GM21423 (cell line): ENCODE measurements at regions not wholly inside any gene's neighbourhood (a gene's known extent, or its start where the extent isn't known, plus 50 kb on each side); places are given as distances from the start of the nearest gene placed in this dataset.

ENCODE experiments used
- ATAC-seq: cut with Tn5 transposase; IDR thresholded peaks from one replicate; pipeline ENCODE4 v1.9.1; 2021; ENCODE audit warnings: mild to moderate bottlenecking, moderate library complexity; ENCODE audit not compliant: unreplicated experiment

- ATAC-seq: no peak
Observed at GRCh38 chr15:70271422-70272088, 173.8 kb upstream of the TLE3 start.

DNA sequence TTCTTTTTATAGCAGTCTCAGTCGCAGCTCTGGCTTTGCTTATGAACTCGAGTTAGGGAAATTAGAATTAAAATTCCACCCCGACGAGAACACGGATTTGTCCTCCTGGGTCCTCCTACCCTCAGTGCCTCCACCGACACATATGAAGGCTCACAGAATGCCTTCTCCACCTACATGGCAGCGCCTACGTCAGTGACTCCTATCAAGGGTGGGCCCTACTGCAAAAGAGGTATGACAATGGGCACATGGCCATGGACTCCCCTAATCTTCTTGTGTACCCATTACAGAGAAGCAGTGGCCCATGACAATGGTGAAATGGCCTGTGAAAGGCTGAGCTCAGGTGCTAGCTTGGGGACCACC is 173.0 kb upstream of the TLE3 start:
- ATAC-seq: no peak

- no peak for ATAC-seq
Observed at GRCh38 chr15:70269991-70270751, 172.5 kb upstream of the TLE3 start.

DNA sequence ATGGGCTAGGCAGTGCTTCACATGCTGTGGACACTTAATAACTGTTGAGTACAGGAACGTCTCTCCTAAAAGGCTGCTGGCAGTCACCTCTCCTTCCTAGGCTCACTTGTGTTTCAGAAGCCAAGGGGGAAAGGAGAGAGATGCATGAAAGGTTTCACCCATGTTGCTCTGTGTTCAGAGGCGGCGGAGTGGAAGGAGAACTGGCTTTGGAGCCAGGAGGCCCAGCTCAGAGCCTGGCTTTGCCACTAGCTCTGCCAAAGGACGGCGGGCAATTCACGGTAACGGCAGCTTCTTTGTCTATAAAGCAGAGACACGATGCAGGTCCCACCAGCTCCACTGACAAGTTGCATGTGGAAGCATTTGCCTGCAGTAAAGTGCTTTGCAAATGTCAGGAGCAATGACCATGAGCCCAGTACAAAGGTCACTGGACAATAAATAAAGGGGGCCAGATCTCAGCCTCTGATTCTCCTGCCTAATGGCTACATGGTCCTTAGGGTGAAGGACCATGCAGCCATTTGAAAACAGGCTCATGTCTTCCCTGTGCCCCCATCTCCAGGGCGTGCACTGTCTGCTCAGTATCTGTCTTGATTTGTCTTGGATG is 171.7 kb upstream of the TLE3 start:
- ATAC-seq: no peak

DNA sequence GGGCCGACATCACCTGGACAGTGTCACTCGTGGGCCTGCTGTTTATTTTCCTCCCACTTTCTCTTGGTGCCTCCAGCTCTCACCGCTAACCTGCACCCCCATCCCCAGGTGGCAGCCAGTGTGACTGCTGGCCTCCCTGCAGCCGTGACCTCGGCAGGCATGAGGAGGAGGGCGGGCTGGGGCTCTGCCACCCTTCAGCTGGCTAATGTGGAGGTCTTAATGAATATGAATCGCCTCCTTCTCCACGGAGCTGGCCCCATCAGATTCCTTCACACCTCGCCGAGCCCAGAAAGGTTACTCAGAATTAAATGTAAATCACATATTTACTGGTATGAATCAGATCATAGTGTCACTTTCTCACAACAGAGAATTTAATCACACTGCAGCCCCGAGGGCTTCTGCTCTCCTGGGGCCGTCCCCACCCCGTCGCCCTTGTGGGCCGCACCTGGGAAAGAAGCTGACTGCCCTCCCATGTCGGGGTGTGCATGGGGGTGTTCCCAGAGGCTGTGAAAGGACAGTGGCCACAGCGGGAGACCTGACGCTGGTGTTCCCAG is 171.1 kb upstream of the TLE3 start:
- no peak for ATAC-seq

- ATAC-seq: no peak
Observed at GRCh38 chr15:70267879-70268278, 170.2 kb upstream of the TLE3 start.

DNA sequence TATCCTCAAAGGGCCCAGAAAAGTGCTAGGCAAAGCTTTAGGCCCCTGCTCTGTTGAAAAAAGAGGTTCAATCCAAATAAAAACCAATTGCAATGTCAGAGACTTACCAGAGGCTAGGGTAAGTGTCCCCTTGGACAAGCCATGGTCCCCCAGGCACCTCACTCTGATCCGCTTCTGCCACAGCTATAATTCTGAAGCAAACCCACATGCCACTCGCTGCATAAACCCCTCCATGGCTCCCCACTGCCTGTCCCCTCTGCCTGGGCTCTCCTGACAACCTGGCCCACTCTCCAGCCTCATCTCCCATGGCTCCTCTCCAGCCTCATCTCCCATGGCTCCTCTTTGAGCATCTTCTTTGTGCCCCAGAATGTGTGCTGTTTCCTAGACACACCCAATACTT is 169.6 kb upstream of the TLE3 start:
- ATAC-seq: no peak

DNA sequence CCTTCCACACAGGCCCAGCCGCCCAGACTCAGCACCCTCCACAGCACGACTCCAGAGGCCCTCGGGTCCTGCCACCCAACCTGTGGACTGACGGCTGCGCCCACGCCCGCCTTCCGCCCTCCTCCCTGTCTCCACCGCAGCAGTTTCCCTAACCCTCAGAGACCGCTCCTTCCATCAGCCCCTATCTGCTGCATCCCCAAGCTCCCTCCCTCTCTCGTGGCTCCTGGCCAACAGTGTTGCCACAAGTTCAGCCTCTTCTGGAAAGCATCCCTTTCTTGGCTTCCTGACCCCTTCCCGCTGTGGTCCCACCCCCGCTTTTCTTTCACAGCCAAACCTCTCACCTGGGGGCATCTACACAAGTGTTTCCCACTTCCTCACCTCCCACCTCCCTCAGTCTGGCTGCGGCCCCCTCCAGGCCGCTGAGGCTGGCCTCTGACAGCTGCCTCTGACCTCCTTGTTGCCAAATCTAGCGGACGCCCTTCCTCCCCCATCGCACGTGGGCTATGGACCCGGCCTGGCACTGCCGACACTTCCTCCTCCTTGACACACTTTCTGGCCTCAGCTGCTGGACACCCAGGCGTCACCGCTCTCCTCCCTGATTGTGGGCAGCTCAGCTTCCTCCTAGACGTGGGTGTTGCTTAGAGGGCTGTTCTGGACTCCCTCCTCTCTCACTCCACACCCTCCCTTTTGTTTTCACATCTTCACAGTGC is 168.8 kb upstream of the TLE3 start:
- no peak for ATAC-seq

GRCh38 chr15:70265986-70266385 is 168.3 kb upstream of the TLE3 start:
- ATAC-seq: no peak

DNA sequence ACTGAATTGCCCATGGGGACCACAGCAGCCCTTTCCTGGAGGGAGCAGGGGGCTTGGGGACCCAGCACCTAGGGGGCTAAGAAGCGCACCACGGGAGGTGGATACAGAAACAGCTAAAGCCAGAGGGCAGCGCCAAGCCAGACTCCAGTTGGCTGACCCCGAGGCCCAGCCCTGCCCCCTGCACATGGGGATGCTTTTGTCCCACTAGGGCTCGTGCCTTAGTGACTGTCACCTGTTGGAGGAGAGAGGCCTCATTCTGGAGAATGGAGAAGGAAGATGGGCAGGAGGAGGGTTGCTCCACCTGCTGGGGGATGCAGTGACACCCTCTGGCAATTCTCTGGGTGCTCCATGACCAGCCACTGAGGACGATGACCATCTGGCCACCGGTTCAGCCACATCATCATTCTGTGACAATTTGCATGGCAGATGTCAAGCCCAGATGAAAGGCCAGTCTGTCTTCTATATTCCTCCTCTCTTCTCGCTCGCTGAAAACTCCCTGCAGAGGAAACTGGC is 167.8 kb upstream of the TLE3 start:
- ATAC-seq: no peak

DNA sequence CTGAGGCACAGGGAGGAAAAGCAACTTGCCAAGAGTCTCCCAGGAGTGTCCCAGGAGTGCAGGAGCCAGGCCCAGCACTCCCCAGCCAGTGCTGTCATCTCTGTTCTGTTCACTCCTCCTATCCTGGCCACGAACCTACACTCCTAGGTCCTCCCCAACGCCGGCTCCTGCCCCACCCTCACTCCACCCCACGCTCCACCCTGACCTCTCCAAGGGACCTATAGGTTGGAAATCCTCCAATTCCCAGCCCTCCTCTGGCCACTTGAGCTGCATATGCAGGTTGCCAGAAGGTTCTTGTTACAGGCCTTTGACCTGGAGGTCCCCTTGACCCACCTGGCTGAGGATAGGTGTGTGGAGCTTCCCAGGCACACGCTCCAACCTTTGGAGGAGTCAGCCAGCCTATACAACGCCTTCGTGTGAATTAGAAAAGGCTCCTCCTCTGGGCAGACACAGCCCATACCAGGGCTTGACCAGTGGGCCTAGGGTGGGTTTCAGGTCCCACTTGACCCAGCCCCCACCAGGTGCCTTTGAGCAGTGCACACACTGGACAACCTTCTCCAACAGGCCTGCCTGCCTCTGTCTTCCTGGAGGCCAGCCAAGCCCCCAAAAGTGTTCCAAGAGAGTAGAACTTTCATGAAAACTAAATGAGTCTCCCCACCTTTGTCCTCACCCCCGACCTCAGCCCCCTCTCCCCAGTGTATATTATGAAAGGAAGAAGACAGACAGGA is 167.2 kb upstream of the TLE3 start:
- no peak for ATAC-seq

- ATAC-seq: no peak
Observed at GRCh38 chr15:70264014-70264582, 166.4 kb upstream of the TLE3 start.

GRCh38 chr15:70262591-70263274 is 165.0 kb upstream of the TLE3 start:
- ATAC-seq: no peak

GRCh38 chr15:70262171-70262570 is 164.5 kb upstream of the TLE3 start:
- no peak for ATAC-seq

- ATAC-seq: no peak
Observed at GRCh38 chr15:70261083-70261482, 163.4 kb upstream of the TLE3 start.

- ATAC-seq: no peak
Observed at GRCh38 chr15:70260580-70260979, 162.9 kb upstream of the TLE3 start.

- no peak for ATAC-seq
Observed at GRCh38 chr15:70259640-70260508, 162.2 kb upstream of the TLE3 start.

DNA sequence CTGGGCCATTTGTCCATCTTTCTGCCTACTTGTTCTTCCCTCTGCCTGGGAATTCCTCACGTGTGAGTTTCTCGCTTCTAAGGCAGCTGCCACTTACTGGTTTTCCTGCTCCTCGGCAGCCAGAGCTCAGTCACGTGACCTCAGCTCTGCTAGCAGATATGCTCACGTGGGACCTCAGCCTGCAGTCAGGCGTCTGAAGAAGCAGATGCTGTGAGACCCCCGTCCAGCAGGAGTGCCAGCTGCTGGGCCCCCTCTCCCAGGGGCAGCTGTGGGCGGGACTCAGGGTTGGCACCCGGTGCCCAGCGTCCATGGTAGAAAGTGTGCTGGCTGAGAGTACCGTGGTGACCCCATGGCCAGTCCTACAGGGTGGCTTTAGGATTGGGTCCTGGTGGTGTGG is 161.3 kb upstream of the TLE3 start:
- no peak for ATAC-seq
